Aorta (tissue), 5 donors: ENCODE measurements at regions not wholly inside any gene's neighbourhood (a gene's known extent, or its start where the extent isn't known, plus 50 kb on each side); places are given as distances from the start of the nearest gene placed in this dataset.

Source experiments
- ATAC-seq: fragments of 200-7000 bp; cut with Tn5 transposase; one replicate; pipeline ENCODE4 v1.9.1; 2022; ENCODE audit warnings: moderate library complexity; ENCODE audit not compliant: low FRiP score
- DNase-seq, 2 donors: peaks; one replicate each; pipeline ENCODE4 v3.0.0-alpha.2; 2020
- H3K27ac ChIP-seq, 2 donors: one replicate each; pipeline ENCODE4 v1.5.1; 2013; ENCODE audit warnings: low read length in 2 of 2, mild to moderate bottlenecking in 2 of 2, moderate library complexity in 2 of 2, control low read depth in 1 of 2, inconsistent platforms in 1 of 2, low read depth in 1 of 2
- H3K27me3 ChIP-seq, 2 donors: one replicate each; pipeline ENCODE4 v1.6.1; 2013; ENCODE audit warnings: control low read depth in 1 of 2, low read length in 1 of 2, mild to moderate bottlenecking in 1 of 2, moderate library complexity in 1 of 2; ENCODE audit not compliant: insufficient read depth in 2 of 2, control insufficient read depth in 1 of 2
- H3K36me3 ChIP-seq, 2 donors: one replicate each; pipeline ENCODE4 v1.6.1; 2013; ENCODE audit warnings: control low read depth in 1 of 2, low read length in 1 of 2, mild to moderate bottlenecking in 1 of 2; ENCODE audit not compliant: insufficient read depth in 2 of 2, control insufficient read depth in 1 of 2
- H3K4me1 ChIP-seq, 2 donors: one replicate each; pipeline ENCODE4 v1.6.1; 2013; ENCODE audit warnings: low read length in 2 of 2, control low read depth in 1 of 2, mild to moderate bottlenecking in 1 of 2, moderate library complexity in 1 of 2; ENCODE audit not compliant: insufficient read depth in 2 of 2, control insufficient read depth in 1 of 2
- H3K4me3 ChIP-seq, 2 donors: one replicate each; pipeline ENCODE4 v1.5.1; 2013; ENCODE audit warnings: low read length in 2 of 2, control low read depth in 1 of 2, mild to moderate bottlenecking in 1 of 2
- H3K9me3 ChIP-seq: one replicate; pipeline ENCODE4 v1.6.1; 2013; ENCODE audit warnings: mild to moderate bottlenecking, low read length; ENCODE audit not compliant: control insufficient read depth
- WGBS, 2 donors: extraction: QIAGEN DNeasy Blood & Tissue Kit; methylation state at CpG; one replicate each; pipeline ENCODE4 v1.1.7; 2013; 5-methylcytosine and 5-hydroxymethylcytosine counted together
- intact Hi-C, 2 donors: fragments of 100-400 bp; cut with DNase I; formaldehyde crosslinking; loops; one replicate each; pipeline versions ENCODE4 v1.14.2 to v1.15.0; 2022
- donor health status: healthy with polysubstance abuse.
- donor health status: Bipolar disorder and iron deficiency.
- donor health status: DM: no; HTN: no; CAD: no.
- donor health status: DM: no; HTN: no; CAD: no.
- donor health status: DM: yes; HTN: yes; CAD: no.

- Histone ChIP-seq H3K36me3 (no peaks in the 10 kb centered on the region), H3K4me3 (no peak overlapping the region), H3K9me3 (no peaks in the 10 kb centered on the region), H3K27me3 (no peaks in the 10 kb centered on the region), H3K27ac (no peak overlapping the region), H3K4me1 (no peaks in the 10 kb centered on the region)
- DNase-seq (no peak), ATAC-seq (no peak)
- intact Hi-C loops: no loop called here
Measured at GRCh38 chr18:40102903-40103302, 1852.1 kb upstream of the PIK3C3 start.

GRCh38 chr18:40099641-40100040 is 1855.4 kb upstream of the PIK3C3 start:
- H3K4me3 ChIP-seq: no peak overlapping the region
- no peak overlapping the region for H3K27ac ChIP-seq
- no peaks in the 10 kb centered on the region for H3K4me1 ChIP-seq
- no peaks in the 10 kb centered on the region for H3K9me3 ChIP-seq
- no peak for ATAC-seq
- no peaks in the 10 kb centered on the region for H3K27me3 ChIP-seq
- no peaks in the 10 kb centered on the region for H3K36me3 ChIP-seq
- intact Hi-C loops: no loop called here
- WGBS, 2 donors: 93 to 95% methylated on average over 2 of the region's 2 CpGs
- DNase-seq: no peak

GRCh38 chr18:40096675-40097074 is 1858.4 kb upstream of the PIK3C3 start:
- Histone ChIP-seq H3K36me3 (no peaks in the 10 kb centered on the region), H3K27me3 (no peaks in the 10 kb centered on the region), H3K4me1 (no peaks in the 10 kb centered on the region), H3K27ac (no peak overlapping the region), H3K9me3 (no peaks in the 10 kb centered on the region), H3K4me3 (no peak overlapping the region)
- 9 to 26% methylated on average over 3 of the region's 3 CpGs for WGBS, 2 donors
- intact Hi-C loops: no loop called here
- ATAC-seq (no peak), DNase-seq (no peak)

- Histone ChIP-seq H3K4me3 (no peak overlapping the region), H3K27me3 (no peaks in the 10 kb centered on the region), H3K4me1 (no peaks in the 10 kb centered on the region), H3K9me3 (no peaks in the 10 kb centered on the region), H3K36me3 (no peaks in the 10 kb centered on the region), H3K27ac (no peak overlapping the region)
- DNase-seq (no peak), ATAC-seq (no peak)
- intact Hi-C loops: no loop called here
- 57 to 58% methylated on average over 2 of the region's 2 CpGs for WGBS, 2 donors
Measured at GRCh38 chr18:40094441-40094840, 1860.6 kb upstream of the PIK3C3 start.

GRCh38 chr18:40088130-40088529 is 1866.9 kb upstream of the PIK3C3 start:
- intact Hi-C loops: no loop called here

GRCh38 chr18:40079786-40080185 is 1875.2 kb upstream of the PIK3C3 start:
- DNase-seq (no peak), ATAC-seq (no peak)
- Histone ChIP-seq H3K9me3 (no peaks in the 10 kb centered on the region), H3K27ac (no peak overlapping the region), H3K27me3 (no peaks in the 10 kb centered on the region), H3K4me1 (no peaks in the 10 kb centered on the region), H3K4me3 (no peak overlapping the region), H3K36me3 (no peaks in the 10 kb centered on the region)
- intact Hi-C loops: loop anchor here in 1 of 2 donors (5.0 kb wide), 1 partner anchor 47 kb away; no protein-coding TSS in a partner anchor
- WGBS, 2 donors: 25 to 45% methylated on average over 2 of the region's 2 CpGs

More at GRCh38 chr18:40088130-40088529, 1866.9 kb upstream of the PIK3C3 start:
- Histone ChIP-seq H3K27ac (no peak overlapping the region), H3K9me3 (no peaks in the 10 kb centered on the region), H3K4me1 (peaks cover 0 to 1% of the 10 kb centered on the region in 2 donors), H3K4me3 (no peak overlapping the region), H3K27me3 (no peaks in the 10 kb centered on the region), H3K36me3 (no peaks in the 10 kb centered on the region)
- WGBS, 2 donors: 65 to 73% methylated on average over 3 of the region's 3 CpGs
- DNase-seq (no peak), ATAC-seq (no peak)

GRCh38 chr18:40075616-40076015 is 1879.4 kb upstream of the PIK3C3 start:
- no peaks in the 10 kb centered on the region for H3K27me3 ChIP-seq
- no peak for ATAC-seq
- intact Hi-C loops: no loop called here
- H3K27ac ChIP-seq: no peak overlapping the region
- no peak for DNase-seq
- 57 to 65% methylated on average over 2 of the region's 2 CpGs for WGBS, 2 donors
- H3K9me3 ChIP-seq: no peaks in the 10 kb centered on the region
- no peaks in the 10 kb centered on the region for H3K36me3 ChIP-seq
- no peak overlapping the region for H3K4me3 ChIP-seq
- no peaks in the 10 kb centered on the region for H3K4me1 ChIP-seq

- ATAC-seq (no peak), DNase-seq (no peak)
- H3K27me3 ChIP-seq: no peaks in the 10 kb centered on the region
- 47 to 48% methylated on average over 2 of the region's 2 CpGs for WGBS, 2 donors
- H3K4me1 ChIP-seq: no peaks in the 10 kb centered on the region
- no peak overlapping the region for H3K4me3 ChIP-seq
- H3K27ac ChIP-seq: no peak overlapping the region
- no peaks in the 10 kb centered on the region for H3K36me3 ChIP-seq
- no peaks in the 10 kb centered on the region for H3K9me3 ChIP-seq
- intact Hi-C loops: no loop called here
Measured at GRCh38 chr18:40072761-40073160, 1882.3 kb upstream of the PIK3C3 start.

GRCh38 chr18:40066368-40066767 is 1888.7 kb upstream of the PIK3C3 start:
- 82 to 83% methylated on average over 1 of the region's 1 CpG for WGBS, 2 donors
- no peak overlapping the region for H3K4me3 ChIP-seq

More at GRCh38 chr18:40066368-40066767, 1888.7 kb upstream of the PIK3C3 start:
- intact Hi-C loops: loop anchor here in 1 of 2 donors (5.0 kb wide), 1 partner anchor 46 kb away; no protein-coding TSS in a partner anchor
- DNase-seq: no peak
- no peaks in the 10 kb centered on the region for H3K36me3 ChIP-seq
- no peak for ATAC-seq
- H3K27ac ChIP-seq: no peak overlapping the region
- H3K4me1 ChIP-seq: no peaks in the 10 kb centered on the region
- no peaks in the 10 kb centered on the region for H3K9me3 ChIP-seq
- H3K27me3 ChIP-seq: no peaks in the 10 kb centered on the region
